GM12874 (cell line): ENCODE measurements at regions not wholly inside any gene's neighbourhood (a gene's known extent, or its start where the extent isn't known, plus 50 kb on each side); places are given as distances from the start of the nearest gene placed in this dataset.

ENCODE experiments used
- TF ChIP-seq, protein P1 (sequence below): IDR thresholded peaks from 2 replicates; pipeline ENCODE4 v1.5.1; 2011; ENCODE audit warnings: low read depth, mild to moderate bottlenecking, control low read depth, low read length, moderate library complexity; ENCODE audit not compliant: insufficient read depth

GRCh38 chr14:71454010-71454409, 478.2 kb upstream of the RGS6 start:
- TF ChIP-seq, protein P1, sequence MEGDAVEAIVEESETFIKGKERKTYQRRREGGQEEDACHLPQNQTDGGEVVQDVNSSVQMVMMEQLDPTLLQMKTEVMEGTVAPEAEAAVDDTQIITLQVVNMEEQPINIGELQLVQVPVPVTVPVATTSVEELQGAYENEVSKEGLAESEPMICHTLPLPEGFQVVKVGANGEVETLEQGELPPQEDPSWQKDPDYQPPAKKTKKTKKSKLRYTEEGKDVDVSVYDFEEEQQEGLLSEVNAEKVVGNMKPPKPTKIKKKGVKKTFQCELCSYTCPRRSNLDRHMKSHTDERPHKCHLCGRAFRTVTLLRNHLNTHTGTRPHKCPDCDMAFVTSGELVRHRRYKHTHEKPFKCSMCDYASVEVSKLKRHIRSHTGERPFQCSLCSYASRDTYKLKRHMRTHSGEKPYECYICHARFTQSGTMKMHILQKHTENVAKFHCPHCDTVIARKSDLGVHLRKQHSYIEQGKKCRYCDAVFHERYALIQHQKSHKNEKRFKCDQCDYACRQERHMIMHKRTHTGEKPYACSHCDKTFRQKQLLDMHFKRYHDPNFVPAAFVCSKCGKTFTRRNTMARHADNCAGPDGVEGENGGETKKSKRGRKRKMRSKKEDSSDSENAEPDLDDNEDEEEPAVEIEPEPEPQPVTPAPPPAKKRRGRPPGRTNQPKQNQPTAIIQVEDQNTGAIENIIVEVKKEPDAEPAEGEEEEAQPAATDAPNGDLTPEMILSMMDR: no peak

DNA sequence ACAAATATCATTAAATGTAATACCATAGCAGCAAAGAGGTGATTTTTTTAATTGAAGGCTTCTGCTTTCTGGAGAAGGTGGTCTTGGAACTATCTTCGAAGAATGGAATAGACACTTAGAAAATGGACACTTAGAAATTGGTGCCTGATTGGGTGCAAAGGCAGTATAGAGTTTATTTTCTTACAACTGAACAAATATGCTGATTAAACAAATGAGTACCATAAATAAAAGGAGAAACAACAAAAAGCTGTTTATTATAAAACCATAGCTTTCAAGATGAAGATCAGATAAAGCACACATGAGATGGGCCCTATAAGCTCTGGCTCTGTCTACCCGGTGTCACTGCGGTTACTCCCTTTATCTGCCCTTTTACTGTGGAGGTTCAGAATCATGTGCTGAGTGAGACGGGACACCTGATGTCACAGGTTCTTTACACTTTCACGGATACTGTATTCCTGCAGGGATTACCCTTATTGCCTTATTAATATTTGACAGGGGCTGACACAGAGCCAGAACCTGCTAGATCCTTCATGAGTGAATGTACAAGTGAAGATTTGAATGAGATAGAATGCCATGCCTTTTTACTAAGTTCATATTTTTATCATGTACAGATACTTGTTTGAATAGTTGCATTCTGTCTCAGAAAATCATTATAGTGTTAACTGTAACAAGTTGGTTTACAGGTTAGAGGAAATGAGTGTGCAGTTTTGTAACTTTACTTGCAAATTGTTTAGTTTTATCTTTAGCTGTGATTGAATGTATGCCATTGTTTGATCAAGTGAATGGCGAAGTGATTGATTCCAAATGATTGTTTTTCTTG, 477.5 kb upstream of the RGS6 start:
- TF ChIP-seq, protein P1: no peak

- TF ChIP-seq, protein P1: no peak
These were observed 472.1 kb upstream of the RGS6 start for GRCh38 chr14:71460091-71460490.

- TF ChIP-seq, protein P1: no peak
These were observed 468.4 kb upstream of the RGS6 start for GRCh38 chr14:71463807-71464206.

DNA sequence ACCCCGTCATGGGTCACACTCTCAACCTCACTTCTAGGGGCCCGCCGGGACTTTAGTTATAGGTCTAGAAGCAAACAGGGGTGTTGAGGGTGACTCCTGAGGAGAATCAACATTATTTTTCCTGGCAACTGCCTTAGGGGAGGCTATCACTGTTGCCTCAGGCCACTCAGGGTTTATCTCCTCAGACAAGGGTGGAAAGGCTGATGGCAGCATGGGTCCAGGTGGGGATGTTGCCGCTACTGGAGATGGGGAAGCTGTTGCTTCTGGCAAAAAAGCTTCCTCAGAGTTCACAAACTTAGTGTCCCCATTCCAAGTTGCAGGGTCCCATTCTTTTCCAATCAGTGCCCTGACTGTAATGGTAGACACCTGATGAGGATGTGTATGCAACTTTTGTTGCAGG, 467.4 kb upstream of the RGS6 start:
- TF ChIP-seq, protein P1: no peak

- TF ChIP-seq, protein P1: no peak
These were observed 466.9 kb upstream of the RGS6 start for GRCh38 chr14:71465316-71465715.

- TF ChIP-seq, protein P1: no peak
These were observed 466.0 kb upstream of the RGS6 start for GRCh38 chr14:71466251-71466650.

- TF ChIP-seq, protein P1: no peak
These were observed 465.3 kb upstream of the RGS6 start for GRCh38 chr14:71466946-71467345.
